GM21825 (cell line): ENCODE measurements at regions not wholly inside any gene's neighbourhood (a gene's known extent, or its start where the extent isn't known, plus 50 kb on each side); places are given as distances from the start of the nearest gene placed in this dataset.
"Not testable (repeated sequence)": the region's sequence is repeated elsewhere in the genome, so short reads cannot be mapped to it uniquely, and the experiment has no call there.

Experiments
- ATAC-seq: cut with Tn5 transposase; IDR thresholded peaks from one replicate; pipeline ENCODE4 v1.9.1; 2021; ENCODE audit warnings: mild to moderate bottlenecking, moderate library complexity; ENCODE audit not compliant: unreplicated experiment

DNA sequence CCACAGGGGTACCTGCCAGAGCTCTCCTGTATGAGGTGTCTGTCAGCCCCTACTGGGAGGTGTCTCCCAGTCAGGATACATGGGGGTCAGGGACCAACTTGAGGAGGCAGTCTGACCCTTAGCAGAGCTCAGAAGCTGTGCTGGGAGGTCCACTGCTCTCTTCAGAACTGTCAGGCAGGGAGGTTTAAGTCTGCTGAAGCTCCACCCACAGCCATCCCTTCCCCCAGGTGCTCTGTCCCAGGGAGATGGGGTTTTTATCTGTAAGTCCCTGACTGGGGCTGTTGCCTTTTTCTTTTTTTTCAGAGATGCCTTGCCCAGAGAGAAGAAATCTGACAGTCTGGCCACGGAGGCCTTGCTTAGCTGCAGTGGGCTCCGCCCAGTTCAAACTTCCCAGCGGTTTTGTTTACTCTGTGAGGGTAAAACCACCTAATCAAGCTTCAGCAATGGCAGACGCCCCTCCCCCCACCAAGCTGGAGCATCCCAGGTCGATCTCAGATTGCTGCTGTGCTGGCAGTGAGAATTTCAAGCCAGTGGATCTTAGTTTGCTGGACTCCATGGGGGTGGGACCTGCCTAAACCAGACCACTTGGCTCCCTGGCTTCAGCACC lies 118.5 kb upstream of the RADX start:
- not testable (repeated sequence) for ATAC-seq

DNA sequence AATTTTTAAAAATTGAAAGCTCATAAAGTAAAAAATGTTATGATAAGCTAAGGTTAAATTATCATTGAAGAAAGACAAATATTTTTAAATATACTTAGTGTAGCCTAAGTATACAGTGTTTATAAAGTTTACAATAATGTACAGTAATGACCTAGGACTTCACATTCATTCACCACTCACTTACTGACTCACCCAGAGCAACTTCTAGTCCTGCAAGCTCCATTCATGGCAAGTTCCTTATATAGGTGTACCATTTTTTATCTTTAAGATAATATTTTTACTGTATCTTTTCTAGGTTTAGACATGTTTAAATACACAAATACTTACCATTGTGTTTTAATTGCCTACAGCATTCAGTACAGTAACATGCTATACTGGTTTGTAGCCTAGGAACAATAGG lies 112.3 kb upstream of the RADX start:
- no peak for ATAC-seq

DNA sequence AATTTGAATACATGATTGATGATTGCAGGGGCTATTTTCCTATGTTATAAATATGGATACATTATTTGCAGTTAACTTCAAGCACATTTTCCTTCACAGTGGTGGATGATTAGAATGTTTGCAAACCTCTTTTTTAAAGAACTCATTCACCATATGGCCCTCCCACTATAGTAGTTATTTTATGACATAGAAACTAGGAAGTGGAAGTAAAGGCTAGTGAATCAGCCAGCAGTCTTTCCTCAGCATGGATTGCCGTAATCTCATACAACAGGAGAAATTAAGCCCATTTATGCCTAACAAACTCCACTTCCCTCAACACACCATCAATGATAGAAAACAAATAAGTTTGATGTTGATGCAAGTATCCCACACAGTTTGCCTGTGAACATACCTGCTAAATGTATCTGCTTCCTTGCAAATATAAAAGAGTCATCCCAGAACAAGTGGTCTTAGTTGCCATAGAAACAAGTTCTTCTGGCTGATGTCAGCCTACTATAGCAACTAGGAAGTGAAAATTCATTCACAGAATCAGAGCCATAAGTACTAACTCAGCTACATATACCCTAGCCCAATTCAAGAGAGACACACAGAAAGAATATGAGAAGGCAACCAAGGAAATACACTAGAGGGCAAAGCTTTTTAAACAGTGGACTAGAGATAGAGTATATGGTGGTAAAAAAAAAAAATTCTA lies 100.9 kb upstream of the RADX start:
- ATAC-seq = no peak
